HEK293 (cell line): ENCODE measurements at regions not wholly inside any gene's neighbourhood (a gene's known extent, or its start where the extent isn't known, plus 50 kb on each side); places are given as distances from the start of the nearest gene placed in this dataset.

Experiments used
- CTCF ChIA-PET: fragments of 350-600 bp; formaldehyde crosslinking; extraction: SDS; loops from one replicate; lab custom pipeline; 2021; ENCODE audit warnings: antibody characterized with exemption; lab: Yijun Ruan, JAX
- POLR2A ChIA-PET: fragments of 300-600 bp; formaldehyde crosslinking; extraction: SDS; loops from one replicate; lab custom pipeline; 2020; ENCODE audit warnings: antibody characterized with exemption, inconsistent platforms; lab: Yijun Ruan, JAX
- H3K27ac ChIP-seq: fragments of 200-500 bp; sonication (Bioruptor generic); 2 replicates; pipeline ENCODE4 v1.5.1; 2014; ENCODE audit warnings: low read depth, low read length, control low read depth, inconsistent platforms; ENCODE audit errors: extremely low read depth
- H3K36me3 ChIP-seq, 2 experiments: fragments of 200-500 bp in 1 of 2; sonication (Bioruptor generic) in 1 of 2; 1 replicate in 1 of 2; 2 replicates in 1 of 2; pipeline ENCODE4 v1.5.1; 2014 to 2017; ENCODE audit warnings: inconsistent platforms in 2 of 2, low read length in 2 of 2; ENCODE audit not compliant: control insufficient read depth in 2 of 2, insufficient read depth in 1 of 2
- H3K4me1 ChIP-seq: fragments of 200-500 bp; sonication (Bioruptor generic); 2 replicates; pipeline ENCODE4 v1.5.1; 2014; ENCODE audit warnings: mild to moderate bottlenecking, low read length, inconsistent platforms; ENCODE audit not compliant: control insufficient read depth, insufficient read depth
- H3K4me3 ChIP-seq: 2 replicates; pipeline ENCODE4 v1.5.1; 2011; ENCODE audit warnings: low read depth, mild to moderate bottlenecking, control low read depth, low read length, moderate library complexity
- H3K9me3 ChIP-seq: fragments of 200-500 bp; sonication (Bioruptor generic); 2 replicates; pipeline ENCODE4 v1.5.1; 2014; ENCODE audit warnings: low read depth, low read length, inconsistent platforms; ENCODE audit not compliant: control insufficient read depth, insufficient read depth
- AEBP2 ChIP-seq: fragments of 450-650 bp; formaldehyde crosslinking; IDR thresholded peaks from 2 replicates; pipeline ENCODE4 v1.5.1; 2016; ENCODE audit warnings: missing biosample characterization, missing genetic modification characterization, borderline replicate concordance
- BCL6B ChIP-seq: fragments of 450-650 bp; formaldehyde crosslinking; IDR thresholded peaks from 2 replicates; pipeline ENCODE4 v1.5.1; 2017; ENCODE audit warnings: missing biosample characterization, missing genetic modification characterization
- GFI1B ChIP-seq: fragments of 450-650 bp; formaldehyde crosslinking; IDR thresholded peaks from 2 replicates; pipeline ENCODE4 v1.5.1; 2016; ENCODE audit warnings: missing biosample characterization, missing genetic modification characterization
- GLIS1 ChIP-seq: fragments of 450-650 bp; formaldehyde crosslinking; IDR thresholded peaks from 2 replicates; pipeline ENCODE4 v1.5.1; 2016; ENCODE audit warnings: missing biosample characterization, missing genetic modification characterization
- HOXC10 ChIP-seq: sonication (generic); formaldehyde crosslinking; IDR thresholded peaks from 2 replicates; pipeline ENCODE4 v1.8.1; 2023; ENCODE audit warnings: mild to moderate bottlenecking, missing genetic modification reagents
- KLF10 ChIP-seq: fragments of 450-650 bp; IDR thresholded peaks from 2 replicates; pipeline ENCODE4 v1.5.1; 2018; ENCODE audit warnings: missing biosample characterization, mild to moderate bottlenecking, missing genetic modification characterization
- MZF1 ChIP-seq: fragments of 450-650 bp; formaldehyde crosslinking; IDR thresholded peaks from 2 replicates; pipeline ENCODE4 v1.5.1; 2017; ENCODE audit warnings: missing biosample characterization, missing genetic modification characterization, borderline replicate concordance
- RBAK ChIP-seq: fragments of 450-650 bp; formaldehyde crosslinking; IDR thresholded peaks from 2 replicates; pipeline ENCODE4 v1.5.1; 2016; ENCODE audit warnings: missing biosample characterization, missing genetic modification characterization
- REPIN1 ChIP-seq: fragments of 450-650 bp; formaldehyde crosslinking; IDR thresholded peaks from 2 replicates; pipeline ENCODE4 v1.5.1; 2017; ENCODE audit warnings: missing biosample characterization, missing genetic modification characterization, low read depth
- REST ChIP-seq: fragments of 450-650 bp; formaldehyde crosslinking; IDR thresholded peaks from 2 replicates; pipeline ENCODE4 v1.5.1; 2016; ENCODE audit warnings: missing biosample characterization, missing genetic modification characterization
- SCRT1 ChIP-seq: fragments of 450-650 bp; formaldehyde crosslinking; IDR thresholded peaks from 2 replicates; pipeline ENCODE4 v1.5.1; 2016; ENCODE audit warnings: missing biosample characterization, missing genetic modification characterization, borderline replicate concordance
- SP7 ChIP-seq: fragments of 450-650 bp; formaldehyde crosslinking; IDR thresholded peaks from 2 replicates; pipeline ENCODE4 v1.5.1; 2016; ENCODE audit warnings: missing biosample characterization, missing genetic modification characterization
- WT1 ChIP-seq: fragments of 450-650 bp; formaldehyde crosslinking; IDR thresholded peaks from 2 replicates; pipeline ENCODE4 v1.5.1; 2016; ENCODE audit warnings: missing biosample characterization, missing genetic modification characterization
- ZIC2 ChIP-seq: fragments of 450-650 bp; formaldehyde crosslinking; IDR thresholded peaks from 2 replicates; pipeline ENCODE4 v1.5.1; 2016; ENCODE audit warnings: missing biosample characterization, missing genetic modification characterization
- ZNF157 ChIP-seq: fragments of 450-650 bp; formaldehyde crosslinking; IDR thresholded peaks from 2 replicates; pipeline ENCODE4 v1.5.1; 2016; ENCODE audit warnings: missing biosample characterization, missing genetic modification characterization
- ZNF362 ChIP-seq: fragments of 450-650 bp; formaldehyde crosslinking; IDR thresholded peaks from 2 replicates; pipeline ENCODE4 v1.5.1; 2016; ENCODE audit warnings: missing biosample characterization, missing genetic modification characterization
- ZNF391 ChIP-seq: fragments of 450-650 bp; formaldehyde crosslinking; IDR thresholded peaks from 2 replicates; pipeline ENCODE4 v1.5.1; 2016; ENCODE audit warnings: low read depth, missing biosample characterization, missing genetic modification characterization, borderline replicate concordance
- ZNF548 ChIP-seq: fragments of 450-650 bp; formaldehyde crosslinking; IDR thresholded peaks from 2 replicates; pipeline ENCODE4 v1.5.1; 2016; ENCODE audit warnings: missing biosample characterization, missing genetic modification characterization
- ZNF610 ChIP-seq: fragments of 450-650 bp; formaldehyde crosslinking; IDR thresholded peaks from 2 replicates; pipeline ENCODE4 v1.5.1; 2016; ENCODE audit warnings: missing biosample characterization, missing genetic modification characterization, borderline replicate concordance
- ZNF624 ChIP-seq: fragments of 450-650 bp; formaldehyde crosslinking; IDR thresholded peaks from 2 replicates; pipeline ENCODE4 v1.5.1; 2017; ENCODE audit warnings: missing biosample characterization, missing genetic modification characterization
- ZNF792 ChIP-seq: fragments of 450-650 bp; formaldehyde crosslinking; IDR thresholded peaks from 2 replicates; pipeline ENCODE4 v1.5.1; 2016; ENCODE audit warnings: missing biosample characterization, missing genetic modification characterization
- ZSCAN18 ChIP-seq: fragments of 450-650 bp; formaldehyde crosslinking; IDR thresholded peaks from 2 replicates; pipeline ENCODE4 v1.5.1; 2016; ENCODE audit warnings: missing biosample characterization, missing genetic modification characterization
- TF ChIP-seq, protein P1 (sequence below): fragments of 450-650 bp; formaldehyde crosslinking; IDR thresholded peaks from 2 replicates; pipeline ENCODE4 v1.5.1; 2017; ENCODE audit warnings: missing biosample characterization, mild to moderate bottlenecking, missing genetic modification characterization, moderate library complexity
- TF ChIP-seq, protein P2 (sequence below): fragments of 450-650 bp; formaldehyde crosslinking; IDR thresholded peaks from 2 replicates; pipeline ENCODE4 v1.5.1; 2016; ENCODE audit warnings: missing biosample characterization, missing genetic modification characterization

GRCh38 chr2:156803967-156804366 lies 367.8 kb downstream of the GPD2 start (continued):
- no peak for TF ChIP-seq ZNF362 (tag by site-specific recombination)
- no peak for TF ChIP-seq ZIC2 (tag by site-specific recombination)
- TF ChIP-seq, protein P1, sequence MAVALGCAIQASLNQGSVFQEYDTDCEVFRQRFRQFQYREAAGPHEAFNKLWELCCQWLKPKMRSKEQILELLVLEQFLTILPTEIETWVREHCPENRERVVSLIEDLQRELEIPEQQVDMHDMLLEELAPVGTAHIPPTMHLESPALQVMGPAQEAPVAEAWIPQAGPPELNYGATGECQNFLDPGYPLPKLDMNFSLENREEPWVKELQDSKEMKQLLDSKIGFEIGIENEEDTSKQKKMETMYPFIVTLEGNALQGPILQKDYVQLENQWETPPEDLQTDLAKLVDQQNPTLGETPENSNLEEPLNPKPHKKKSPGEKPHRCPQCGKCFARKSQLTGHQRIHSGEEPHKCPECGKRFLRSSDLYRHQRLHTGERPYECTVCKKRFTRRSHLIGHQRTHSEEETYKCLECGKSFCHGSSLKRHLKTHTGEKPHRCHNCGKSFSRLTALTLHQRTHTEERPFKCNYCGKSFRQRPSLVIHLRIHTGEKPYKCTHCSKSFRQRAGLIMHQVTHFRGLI (tag by site-specific recombination), result no peak
- TF ChIP-seq ZNF610 (tag by site-specific recombination), result no peak
- TF ChIP-seq AEBP2 (tag by site-specific recombination), result no peak
- TF ChIP-seq KLF10, result no peak
- no peak for TF ChIP-seq BCL6B

DNA sequence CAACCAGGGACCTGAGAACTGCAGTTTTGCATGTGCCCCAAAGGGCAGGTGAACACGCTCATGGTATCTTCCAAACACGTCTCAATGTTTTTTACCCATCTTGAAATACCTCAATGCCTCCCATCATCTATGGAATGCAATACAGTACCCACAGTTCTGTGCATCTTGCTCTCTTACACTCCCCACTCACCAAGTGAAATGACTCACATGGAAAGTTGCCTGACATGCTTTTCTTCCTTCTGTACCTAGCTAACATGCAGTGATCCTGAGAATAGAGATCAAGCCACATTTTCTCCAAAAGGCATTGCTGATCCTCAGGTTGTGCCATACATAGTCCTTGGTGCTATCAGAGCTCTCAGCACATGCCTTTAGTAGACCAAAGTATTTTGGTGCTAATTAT lies 373.9 kb downstream of the GPD2 start:
- TF ChIP-seq ZNF391 (tag by site-specific recombination) (no peak), RBAK (no peak), REPIN1 (tag by site-specific recombination) (no peak)
- Histone ChIP-seq H3K9me3 (no peaks in the 10 kb centered on the region), H3K4me1 (no peaks in the 10 kb centered on the region), H3K36me3 (no peaks in the 10 kb centered on the region), H3K27ac (no peak overlapping the region), H3K4me3 (no peak overlapping the region)
- ChIA-PET CTCF (interaction anchor here (0.7 kb wide), 1 partner anchor 144 kb away, joined by 3 read pairs; no protein-coding TSS in a partner anchor), POLR2A (no interaction called here)

GRCh38 chr2:156812496-156812895 lies 376.3 kb downstream of the GPD2 start:
- no peaks in the 10 kb centered on the region for H3K9me3 ChIP-seq
- no peak overlapping the region for H3K4me3 ChIP-seq
- H3K36me3 ChIP-seq, result no peaks in the 10 kb centered on the region
- H3K27ac ChIP-seq, result no peak overlapping the region
- no peaks in the 10 kb centered on the region for H3K4me1 ChIP-seq
- CTCF ChIA-PET, result no interaction called here
- POLR2A ChIA-PET, result no interaction called here
- TF ChIP-seq REST (tag by site-specific recombination), result no peak
- TF ChIP-seq ZNF157 (tag by site-specific recombination), result no peak
- TF ChIP-seq ZNF792 (tag by site-specific recombination), result no peak
- no peak for TF ChIP-seq SCRT1
- no peak for TF ChIP-seq ZSCAN18 (tag by site-specific recombination)
- TF ChIP-seq, protein P2, sequence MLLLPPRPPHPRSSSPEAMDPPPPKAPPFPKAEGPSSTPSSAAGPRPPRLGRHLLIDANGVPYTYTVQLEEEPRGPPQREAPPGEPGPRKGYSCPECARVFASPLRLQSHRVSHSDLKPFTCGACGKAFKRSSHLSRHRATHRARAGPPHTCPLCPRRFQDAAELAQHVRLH, result no peak
- TF ChIP-seq GLIS1 (tag by site-specific recombination), result no peak
- TF ChIP-seq ZNF624 (tag by site-specific recombination), result no peak
- TF ChIP-seq GFI1B, result no peak
- no peak for TF ChIP-seq ZNF548 (tag by site-specific recombination)
- no peak for TF ChIP-seq WT1 (tag by site-specific recombination)
- TF ChIP-seq HOXC10 (CRISPR knock-in tag), result no peak
- TF ChIP-seq SP7 (tag by site-specific recombination), result no peak
- TF ChIP-seq ZNF610 (tag by site-specific recombination), result no peak
- TF ChIP-seq MZF1, result no peak
